ENCODE measurements at regions not wholly inside any gene's neighbourhood (a gene's known extent, or its start where the extent isn't known, plus 50 kb on each side); places are given as distances from the start of the nearest gene placed in this dataset.

GRCh38 chr3:64829331-64829730 lies 141.5 kb upstream of the ADAMTS9 start:
- POLR2A ChIA-PET, result no interaction called here
- Histone ChIP-seq H2AFZ (ENCODE audit: control insufficient read depth, low read depth, low read length) (no peak overlapping the region), H3K27ac (ENCODE audit: control insufficient read depth, insufficient read depth) (no peak overlapping the region), H3K27me3 (replicated peaks in 1 of 2; ENCODE audit: control insufficient read depth in 2 of 2, insufficient read depth in 2 of 2, low read length in 1 of 2) (no peaks in the 10 kb centered on the region), H4K20me1 (ENCODE audit: control insufficient read depth, insufficient read depth) (no peaks in the 10 kb centered on the region), H3K4me1 (ENCODE audit: control insufficient read depth, insufficient read depth, low read length) (no peaks in the 10 kb centered on the region), H3K9ac (ENCODE audit: control insufficient read depth, insufficient read depth, low read length) (no peak overlapping the region), H3K36me3 (ENCODE audit: control insufficient read depth in 2 of 2, insufficient read depth in 2 of 2, low read length in 1 of 2) (no peaks in the 10 kb centered on the region), H3K4me3 (no peak overlapping the region), H3K9me3 (replicated peaks; ENCODE audit: control insufficient read depth, insufficient read depth, low read length) (no peaks in the 10 kb centered on the region), H3K4me2 (ENCODE audit: control insufficient read depth, insufficient read depth) (no peak overlapping the region), H3K79me2 (ENCODE audit: control insufficient read depth, insufficient read depth, low read length) (no peaks in the 10 kb centered on the region)
- WGBS (ENCODE audit: insufficient coverage, insufficient replicate concordance, low lambda C conversion rate, missing lambda C conversion rate), result 0% methylated on average over 2 of the region's 3 CpGs
- BruUV-seq (replicated peaks), result no TSS peak
- TF ChIP-seq SUPT20H (IDR thresholded peaks at IDR 0.05; ENCODE audit: borderline replicate concordance, control insufficient read depth, low read depth, low read length) (no peak), BMI1 (IDR thresholded peaks at IDR 0.05; ENCODE audit: borderline replicate concordance) (no peak), CHD1 (IDR thresholded peaks at IDR 0.05; ENCODE audit: low read depth, low read length) (no peak), SIN3A (IDR thresholded peaks at IDR 0.05; ENCODE audit: low read depth, low read length) (no peak), YY1 (IDR thresholded peaks at IDR 0.05; ENCODE audit: low read depth, low read length) (no peak), EGR1 (IDR thresholded peaks at IDR 0.05; ENCODE audit: borderline replicate concordance in 1 of 2, low read depth in 2 of 2, low read length in 2 of 2) (no peak), MTA2 (IDR thresholded peaks at IDR 0.05; ENCODE audit: low read depth) (no peak)
- TF ChIP-seq, protein P1, sequence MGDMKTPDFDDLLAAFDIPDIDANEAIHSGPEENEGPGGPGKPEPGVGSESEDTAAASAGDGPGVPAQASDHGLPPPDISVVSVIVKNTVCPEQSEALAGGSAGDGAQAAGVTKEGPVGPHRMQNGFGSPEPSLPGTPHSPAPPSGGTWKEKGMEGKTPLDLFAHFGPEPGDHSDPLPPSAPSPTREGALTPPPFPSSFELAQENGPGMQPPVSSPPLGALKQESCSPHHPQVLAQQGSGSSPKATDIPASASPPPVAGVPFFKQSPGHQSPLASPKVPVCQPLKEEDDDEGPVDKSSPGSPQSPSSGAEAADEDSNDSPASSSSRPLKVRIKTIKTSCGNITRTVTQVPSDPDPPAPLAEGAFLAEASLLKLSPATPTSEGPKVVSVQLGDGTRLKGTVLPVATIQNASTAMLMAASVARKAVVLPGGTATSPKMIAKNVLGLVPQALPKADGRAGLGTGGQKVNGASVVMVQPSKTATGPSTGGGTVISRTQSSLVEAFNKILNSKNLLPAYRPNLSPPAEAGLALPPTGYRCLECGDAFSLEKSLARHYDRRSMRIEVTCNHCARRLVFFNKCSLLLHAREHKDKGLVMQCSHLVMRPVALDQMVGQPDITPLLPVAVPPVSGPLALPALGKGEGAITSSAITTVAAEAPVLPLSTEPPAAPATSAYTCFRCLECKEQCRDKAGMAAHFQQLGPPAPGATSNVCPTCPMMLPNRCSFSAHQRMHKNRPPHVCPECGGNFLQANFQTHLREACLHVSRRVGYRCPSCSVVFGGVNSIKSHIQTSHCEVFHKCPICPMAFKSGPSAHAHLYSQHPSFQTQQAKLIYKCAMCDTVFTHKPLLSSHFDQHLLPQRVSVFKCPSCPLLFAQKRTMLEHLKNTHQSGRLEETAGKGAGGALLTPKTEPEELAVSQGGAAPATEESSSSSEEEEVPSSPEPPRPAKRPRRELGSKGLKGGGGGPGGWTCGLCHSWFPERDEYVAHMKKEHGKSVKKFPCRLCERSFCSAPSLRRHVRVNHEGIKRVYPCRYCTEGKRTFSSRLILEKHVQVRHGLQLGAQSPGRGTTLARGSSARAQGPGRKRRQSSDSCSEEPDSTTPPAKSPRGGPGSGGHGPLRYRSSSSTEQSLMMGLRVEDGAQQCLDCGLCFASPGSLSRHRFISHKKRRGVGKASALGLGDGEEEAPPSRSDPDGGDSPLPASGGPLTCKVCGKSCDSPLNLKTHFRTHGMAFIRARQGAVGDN (IDR thresholded peaks at IDR 0.05), result no peak
- SMC1A ChIA-PET (ENCODE audit: uncharacterized antibody, unreplicated experiment), result interaction anchor here (0.7 to 1.6 kb wide), 3 partner anchors 9 to 22 kb away, joined by 3 to 4 read pairs (median 4); no protein-coding TSS in a partner anchor
- CTCF ChIA-PET, result no interaction called here
- ATAC-seq (no peak), DNase-seq (ENCODE audit: low read depth, low spot score) (no peak), FAIRE-seq (no peak)
- in situ Hi-C loops (cut with MboI) (no loop called here), intact Hi-C loops (cut with micrococcal nuclease; ENCODE audit: unreplicated experiment) (no loop called here)
- RAD21 ChIA-PET (ENCODE audit: unreplicated experiment), result no interaction called here

Measured in GM12878 (cell line).